ENCODE measurements at regions not wholly inside any gene's neighbourhood (a gene's known extent, or its start where the extent isn't known, plus 50 kb on each side); places are given as distances from the start of the nearest gene placed in this dataset.

DNA sequence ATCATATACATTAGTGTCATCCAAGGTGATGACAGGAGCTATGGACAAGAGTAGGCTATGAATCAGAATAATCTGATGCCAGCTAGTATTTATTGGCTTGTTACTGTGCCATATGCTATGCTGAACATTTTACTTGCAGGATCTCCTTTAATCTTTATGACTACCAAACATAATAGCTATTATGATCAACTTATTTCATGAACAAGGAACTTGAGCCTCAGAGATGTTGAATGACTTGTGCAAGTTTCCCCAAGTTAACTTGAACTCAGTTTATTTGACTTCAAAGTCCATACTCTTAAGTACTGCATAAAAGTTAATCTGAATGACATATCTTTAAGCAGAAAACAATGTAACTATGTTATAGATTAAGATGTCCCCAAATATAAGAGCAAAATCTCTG lies 178.8 kb upstream of the ARHGAP20 start:
- TF ChIP-seq, protein P1, sequence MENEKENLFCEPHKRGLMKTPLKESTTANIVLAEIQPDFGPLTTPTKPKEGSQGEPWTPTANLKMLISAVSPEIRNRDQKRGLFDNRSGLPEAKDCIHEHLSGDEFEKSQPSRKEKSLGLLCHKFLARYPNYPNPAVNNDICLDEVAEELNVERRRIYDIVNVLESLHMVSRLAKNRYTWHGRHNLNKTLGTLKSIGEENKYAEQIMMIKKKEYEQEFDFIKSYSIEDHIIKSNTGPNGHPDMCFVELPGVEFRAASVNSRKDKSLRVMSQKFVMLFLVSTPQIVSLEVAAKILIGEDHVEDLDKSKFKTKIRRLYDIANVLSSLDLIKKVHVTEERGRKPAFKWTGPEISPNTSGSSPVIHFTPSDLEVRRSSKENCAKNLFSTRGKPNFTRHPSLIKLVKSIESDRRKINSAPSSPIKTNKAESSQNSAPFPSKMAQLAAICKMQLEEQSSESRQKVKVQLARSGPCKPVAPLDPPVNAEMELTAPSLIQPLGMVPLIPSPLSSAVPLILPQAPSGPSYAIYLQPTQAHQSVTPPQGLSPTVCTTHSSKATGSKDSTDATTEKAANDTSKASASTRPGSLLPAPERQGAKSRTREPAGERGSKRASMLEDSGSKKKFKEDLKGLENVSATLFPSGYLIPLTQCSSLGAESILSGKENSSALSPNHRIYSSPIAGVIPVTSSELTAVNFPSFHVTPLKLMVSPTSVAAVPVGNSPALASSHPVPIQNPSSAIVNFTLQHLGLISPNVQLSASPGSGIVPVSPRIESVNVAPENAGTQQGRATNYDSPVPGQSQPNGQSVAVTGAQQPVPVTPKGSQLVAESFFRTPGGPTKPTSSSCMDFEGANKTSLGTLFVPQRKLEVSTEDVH (IDR thresholded peaks at IDR 0.05; ENCODE audit: low read depth, partially characterized antibody): no peak
- TF ChIP-seq, protein P2, sequence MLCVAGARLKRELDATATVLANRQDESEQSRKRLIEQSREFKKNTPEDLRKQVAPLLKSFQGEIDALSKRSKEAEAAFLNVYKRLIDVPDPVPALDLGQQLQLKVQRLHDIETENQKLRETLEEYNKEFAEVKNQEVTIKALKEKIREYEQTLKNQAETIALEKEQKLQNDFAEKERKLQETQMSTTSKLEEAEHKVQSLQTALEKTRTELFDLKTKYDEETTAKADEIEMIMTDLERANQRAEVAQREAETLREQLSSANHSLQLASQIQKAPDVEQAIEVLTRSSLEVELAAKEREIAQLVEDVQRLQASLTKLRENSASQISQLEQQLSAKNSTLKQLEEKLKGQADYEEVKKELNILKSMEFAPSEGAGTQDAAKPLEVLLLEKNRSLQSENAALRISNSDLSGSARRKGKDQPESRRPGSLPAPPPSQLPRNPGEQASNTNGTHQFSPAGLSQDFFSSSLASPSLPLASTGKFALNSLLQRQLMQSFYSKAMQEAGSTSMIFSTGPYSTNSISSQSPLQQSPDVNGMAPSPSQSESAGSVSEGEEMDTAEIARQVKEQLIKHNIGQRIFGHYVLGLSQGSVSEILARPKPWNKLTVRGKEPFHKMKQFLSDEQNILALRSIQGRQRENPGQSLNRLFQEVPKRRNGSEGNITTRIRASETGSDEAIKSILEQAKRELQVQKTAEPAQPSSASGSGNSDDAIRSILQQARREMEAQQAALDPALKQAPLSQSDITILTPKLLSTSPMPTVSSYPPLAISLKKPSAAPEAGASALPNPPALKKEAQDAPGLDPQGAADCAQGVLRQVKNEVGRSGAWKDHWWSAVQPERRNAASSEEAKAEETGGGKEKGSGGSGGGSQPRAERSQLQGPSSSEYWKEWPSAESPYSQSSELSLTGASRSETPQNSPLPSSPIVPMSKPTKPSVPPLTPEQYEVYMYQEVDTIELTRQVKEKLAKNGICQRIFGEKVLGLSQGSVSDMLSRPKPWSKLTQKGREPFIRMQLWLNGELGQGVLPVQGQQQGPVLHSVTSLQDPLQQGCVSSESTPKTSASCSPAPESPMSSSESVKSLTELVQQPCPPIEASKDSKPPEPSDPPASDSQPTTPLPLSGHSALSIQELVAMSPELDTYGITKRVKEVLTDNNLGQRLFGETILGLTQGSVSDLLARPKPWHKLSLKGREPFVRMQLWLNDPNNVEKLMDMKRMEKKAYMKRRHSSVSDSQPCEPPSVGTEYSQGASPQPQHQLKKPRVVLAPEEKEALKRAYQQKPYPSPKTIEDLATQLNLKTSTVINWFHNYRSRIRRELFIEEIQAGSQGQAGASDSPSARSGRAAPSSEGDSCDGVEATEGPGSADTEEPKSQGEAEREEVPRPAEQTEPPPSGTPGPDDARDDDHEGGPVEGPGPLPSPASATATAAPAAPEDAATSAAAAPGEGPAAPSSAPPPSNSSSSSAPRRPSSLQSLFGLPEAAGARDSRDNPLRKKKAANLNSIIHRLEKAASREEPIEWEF (IDR thresholded peaks at IDR 0.05; ENCODE audit: insufficient replicate concordance, low read depth, low read length): no peak
- TF ChIP-seq POLR2AphosphoS5 (IDR thresholded peaks at IDR 0.05; ENCODE audit: low read length): no peak
- TF ChIP-seq, protein P3, sequence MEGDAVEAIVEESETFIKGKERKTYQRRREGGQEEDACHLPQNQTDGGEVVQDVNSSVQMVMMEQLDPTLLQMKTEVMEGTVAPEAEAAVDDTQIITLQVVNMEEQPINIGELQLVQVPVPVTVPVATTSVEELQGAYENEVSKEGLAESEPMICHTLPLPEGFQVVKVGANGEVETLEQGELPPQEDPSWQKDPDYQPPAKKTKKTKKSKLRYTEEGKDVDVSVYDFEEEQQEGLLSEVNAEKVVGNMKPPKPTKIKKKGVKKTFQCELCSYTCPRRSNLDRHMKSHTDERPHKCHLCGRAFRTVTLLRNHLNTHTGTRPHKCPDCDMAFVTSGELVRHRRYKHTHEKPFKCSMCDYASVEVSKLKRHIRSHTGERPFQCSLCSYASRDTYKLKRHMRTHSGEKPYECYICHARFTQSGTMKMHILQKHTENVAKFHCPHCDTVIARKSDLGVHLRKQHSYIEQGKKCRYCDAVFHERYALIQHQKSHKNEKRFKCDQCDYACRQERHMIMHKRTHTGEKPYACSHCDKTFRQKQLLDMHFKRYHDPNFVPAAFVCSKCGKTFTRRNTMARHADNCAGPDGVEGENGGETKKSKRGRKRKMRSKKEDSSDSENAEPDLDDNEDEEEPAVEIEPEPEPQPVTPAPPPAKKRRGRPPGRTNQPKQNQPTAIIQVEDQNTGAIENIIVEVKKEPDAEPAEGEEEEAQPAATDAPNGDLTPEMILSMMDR (IDR thresholded peaks at IDR 0.05 in 2 of 3, conservative IDR thresholded peaks at IDR 0.05 in 1 of 3; ENCODE audit: control insufficient read depth in 2 of 3, extremely low read depth in 1 of 3, insufficient read depth in 1 of 3, low read depth in 3 of 3, low read length in 3 of 3): no peak

All from GM12878 (cell line).